PC-9 (cell line): ENCODE measurements at regions not wholly inside any gene's neighbourhood (a gene's known extent, or its start where the extent isn't known, plus 50 kb on each side); places are given as distances from the start of the nearest gene placed in this dataset.

Experiments used
- EZH2 ChIP-seq: fragments of 200-600 bp; sonication (generic); IDR thresholded peaks from 2 replicates; pipeline ENCODE4 v1.8.0; 2017; ENCODE audit warnings: antibody characterized with exemption, low read depth
- TF ChIP-seq, protein P1 (sequence below): fragments of 200-600 bp; sonication (generic); conservative IDR thresholded peaks from 2 replicates; pipeline ENCODE4 v1.6.1; 2017; ENCODE audit warnings: mixed run types, antibody characterized with exemption, mild to moderate bottlenecking, moderate library complexity

DNA sequence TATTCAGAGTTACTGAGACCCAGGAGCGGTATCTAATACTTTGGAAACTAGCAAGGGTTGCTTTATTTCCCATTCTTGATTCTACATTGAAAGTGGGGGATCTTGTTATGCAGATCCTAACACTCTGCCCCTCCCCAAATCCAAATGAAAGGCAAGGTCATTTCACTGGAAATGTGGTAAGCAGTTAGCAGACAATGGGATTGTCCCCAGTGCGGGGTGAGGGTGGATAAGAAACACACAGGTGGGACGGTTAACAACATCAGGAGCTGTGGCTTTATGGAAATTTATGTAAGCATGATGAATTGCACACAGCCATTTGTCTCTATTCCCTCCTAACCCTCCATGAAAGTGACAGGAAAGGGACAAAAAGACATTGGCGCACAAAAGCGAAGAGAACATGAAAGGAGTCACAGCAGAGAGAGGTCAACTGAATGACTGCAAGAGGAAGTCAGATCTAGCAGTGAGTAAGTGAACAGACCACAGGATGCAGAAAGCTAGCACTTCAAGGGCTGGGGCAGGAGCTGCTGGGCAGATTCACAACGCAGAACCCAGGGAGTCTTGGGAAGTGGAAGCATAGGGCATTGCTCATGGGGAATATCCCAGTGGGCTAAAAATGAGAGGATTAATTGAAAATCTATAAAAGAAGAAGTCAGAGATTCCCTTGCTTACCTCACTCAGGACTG is 184.4 kb downstream of the HSD17B3 start:
- TF ChIP-seq, protein P1, sequence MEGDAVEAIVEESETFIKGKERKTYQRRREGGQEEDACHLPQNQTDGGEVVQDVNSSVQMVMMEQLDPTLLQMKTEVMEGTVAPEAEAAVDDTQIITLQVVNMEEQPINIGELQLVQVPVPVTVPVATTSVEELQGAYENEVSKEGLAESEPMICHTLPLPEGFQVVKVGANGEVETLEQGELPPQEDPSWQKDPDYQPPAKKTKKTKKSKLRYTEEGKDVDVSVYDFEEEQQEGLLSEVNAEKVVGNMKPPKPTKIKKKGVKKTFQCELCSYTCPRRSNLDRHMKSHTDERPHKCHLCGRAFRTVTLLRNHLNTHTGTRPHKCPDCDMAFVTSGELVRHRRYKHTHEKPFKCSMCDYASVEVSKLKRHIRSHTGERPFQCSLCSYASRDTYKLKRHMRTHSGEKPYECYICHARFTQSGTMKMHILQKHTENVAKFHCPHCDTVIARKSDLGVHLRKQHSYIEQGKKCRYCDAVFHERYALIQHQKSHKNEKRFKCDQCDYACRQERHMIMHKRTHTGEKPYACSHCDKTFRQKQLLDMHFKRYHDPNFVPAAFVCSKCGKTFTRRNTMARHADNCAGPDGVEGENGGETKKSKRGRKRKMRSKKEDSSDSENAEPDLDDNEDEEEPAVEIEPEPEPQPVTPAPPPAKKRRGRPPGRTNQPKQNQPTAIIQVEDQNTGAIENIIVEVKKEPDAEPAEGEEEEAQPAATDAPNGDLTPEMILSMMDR, result no peak
- TF ChIP-seq EZH2, result no peak
